Kasumi-1 (cell line): ENCODE measurements at regions not wholly inside any gene's neighbourhood (a gene's known extent, or its start where the extent isn't known, plus 50 kb on each side); places are given as distances from the start of the nearest gene placed in this dataset.

Experiments
- DNase-seq, 2 experiments: peaks; one replicate each; lab custom pipeline; 2025; lab: John Stamatoyannopoulos, UW

DNA sequence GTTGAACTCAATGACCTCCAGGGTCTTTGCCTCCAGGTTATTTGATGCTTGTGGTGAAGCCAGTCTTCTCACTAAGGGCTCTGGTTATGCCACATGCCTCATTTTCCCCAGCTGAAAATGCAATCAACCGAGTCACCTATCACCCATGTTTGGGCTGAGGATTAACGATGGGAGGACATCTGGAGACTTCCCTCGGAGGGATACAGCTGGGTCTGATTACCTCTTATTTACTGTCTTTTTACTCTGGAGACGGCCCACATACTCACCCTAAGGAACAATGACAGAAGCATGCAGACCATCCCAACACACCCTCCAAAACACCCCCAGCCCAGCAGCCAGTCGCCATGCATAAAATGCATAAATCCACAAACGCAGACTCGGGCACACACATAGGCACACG lies 187.4 kb downstream of the OPA1 start:
- DNase-seq = no peak

DNA sequence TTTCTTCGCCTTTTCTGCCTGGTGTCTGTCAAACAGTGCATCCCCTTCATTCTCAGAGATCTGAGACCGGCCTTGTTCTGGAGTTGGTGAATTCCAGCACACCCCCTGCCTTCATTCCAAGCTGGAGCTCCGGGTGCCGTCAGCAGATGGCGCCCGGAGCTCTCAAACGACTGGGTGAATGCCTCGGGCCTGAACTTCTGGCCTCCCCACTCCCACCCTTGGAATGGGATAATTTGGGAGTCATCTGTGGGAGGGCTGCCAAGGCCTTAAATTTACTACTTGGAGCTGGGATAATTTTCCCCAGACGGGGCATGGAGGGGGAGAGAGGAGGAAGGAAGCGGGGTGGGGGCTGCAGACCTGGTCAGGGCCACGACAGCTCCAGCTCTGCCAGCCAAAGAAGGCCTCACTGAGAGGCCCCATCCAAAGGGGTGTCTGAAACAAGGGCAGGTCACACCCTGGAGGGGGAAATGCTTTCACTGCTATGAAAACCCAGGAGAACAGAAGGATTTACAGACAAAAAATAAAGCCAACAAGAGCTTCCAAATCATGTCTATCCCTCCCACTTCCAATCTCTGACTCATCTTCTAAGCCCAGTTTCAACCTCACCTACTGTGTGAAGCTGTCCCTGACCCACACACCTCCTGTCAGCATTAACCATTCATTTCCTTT lies 187.9 kb downstream of the OPA1 start:
- peak; percentile 62 to 67 for DNase-seq

DNA sequence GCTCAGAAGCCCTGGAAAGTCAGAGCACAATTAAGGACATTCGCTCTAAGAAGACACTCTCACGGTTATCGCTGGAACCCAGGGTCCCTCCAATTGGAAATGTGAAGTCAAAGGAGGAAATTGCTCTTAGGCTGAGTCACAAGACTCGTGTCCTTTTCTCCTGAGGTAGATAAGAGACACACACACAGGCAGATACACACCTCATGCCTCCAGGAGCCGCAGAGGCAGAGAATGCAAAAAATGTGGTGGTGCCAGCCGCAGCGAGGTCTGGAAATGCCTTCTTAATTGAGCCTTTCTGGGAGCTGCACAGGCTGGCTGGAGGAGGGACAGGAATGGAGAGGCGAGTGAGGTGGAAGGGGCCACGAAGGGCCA lies 189.3 kb downstream of the OPA1 start:
- no peak for DNase-seq

DNA sequence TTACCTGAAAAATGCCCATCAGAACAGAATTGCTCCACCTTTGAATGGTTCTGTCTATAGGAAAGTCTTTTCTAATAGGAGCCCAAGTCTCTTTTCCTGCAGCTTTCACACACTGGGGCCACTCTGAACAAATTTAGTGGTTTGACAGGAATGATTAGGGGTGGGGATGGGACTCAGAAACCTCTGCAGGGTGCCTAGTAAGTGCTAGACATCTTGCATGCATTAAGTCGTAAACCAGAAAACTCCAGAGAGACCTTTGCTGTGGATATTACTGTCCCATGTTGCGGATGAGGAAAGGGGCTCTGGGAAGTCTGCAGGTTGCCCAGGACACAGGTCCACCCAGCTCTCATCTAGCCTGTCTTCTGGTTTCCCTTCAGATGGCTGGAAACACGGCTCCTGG lies 189.7 kb downstream of the OPA1 start:
- no peak for DNase-seq

DNA sequence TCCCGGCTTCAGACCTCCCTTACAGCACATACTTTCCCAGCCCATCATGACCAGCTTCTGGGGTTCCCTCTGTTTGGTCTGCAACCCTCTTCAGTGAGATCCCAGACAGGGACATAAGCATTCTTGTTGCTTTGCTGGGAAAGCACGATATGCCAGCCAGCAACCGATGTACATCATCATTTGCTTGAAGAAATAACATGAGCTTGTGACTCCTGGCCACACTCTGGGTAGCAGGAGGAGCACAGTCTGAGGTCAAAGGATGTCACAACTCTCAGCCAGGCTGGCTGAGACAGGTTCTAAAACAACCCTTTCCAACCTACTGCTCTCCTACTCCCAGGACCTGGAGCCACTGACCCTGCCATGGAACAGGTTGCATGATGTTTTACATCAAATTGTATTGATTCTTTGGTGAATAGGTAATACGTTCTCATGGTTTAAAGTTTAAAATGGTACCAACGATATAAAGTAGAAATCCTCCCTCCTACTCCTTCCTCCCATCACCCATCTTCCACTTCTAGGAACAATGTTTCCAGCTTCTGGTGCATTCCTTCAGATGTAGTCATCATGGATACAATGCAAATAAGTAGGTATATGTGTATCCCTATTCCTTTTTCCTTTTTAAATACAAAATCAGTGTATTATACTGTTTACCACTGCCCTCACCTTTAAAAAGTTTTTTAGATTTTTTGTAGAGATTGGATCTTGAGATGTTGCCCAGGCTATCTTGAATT lies 190.3 kb downstream of the OPA1 start:
- no peak for DNase-seq

DNA sequence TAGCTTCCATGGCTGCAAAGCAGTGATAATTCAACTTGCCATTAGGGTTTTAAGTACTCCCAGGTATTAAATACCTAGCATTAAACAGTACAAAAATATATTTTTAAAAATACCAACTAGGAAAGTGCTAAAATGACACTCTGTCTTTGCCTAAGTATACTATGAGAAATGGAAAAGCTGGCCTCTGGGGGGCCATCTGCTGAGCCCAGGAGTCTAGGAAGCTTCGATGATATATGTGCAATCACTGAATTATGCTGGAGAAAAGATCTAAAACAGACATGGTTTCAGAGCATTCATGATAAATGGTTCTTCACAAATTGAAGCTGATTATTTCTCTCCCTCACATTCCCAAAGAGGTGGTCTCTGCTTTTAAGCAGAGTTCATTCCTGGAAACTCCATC lies 191.8 kb downstream of the OPA1 start:
- no peak for DNase-seq

DNA sequence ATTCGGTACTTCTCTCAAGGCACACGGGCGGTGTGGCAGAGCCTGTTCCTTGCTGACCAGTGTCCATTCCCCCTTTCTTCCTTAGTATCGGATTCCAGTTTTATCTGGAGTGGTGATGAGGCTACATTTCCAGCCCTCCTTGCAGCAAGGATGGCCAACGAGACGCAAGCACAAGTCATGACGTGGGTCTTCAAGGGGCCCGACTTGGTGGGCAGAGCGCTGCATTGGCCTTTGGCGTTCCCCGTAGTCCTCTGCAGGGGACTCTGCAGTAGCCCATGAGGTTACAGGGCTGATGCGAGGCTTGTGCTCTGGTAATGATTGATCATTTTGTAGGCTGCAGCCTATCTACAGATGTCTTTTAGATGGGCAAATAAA lies 194.5 kb downstream of the OPA1 start:
- no peak for DNase-seq

DNA sequence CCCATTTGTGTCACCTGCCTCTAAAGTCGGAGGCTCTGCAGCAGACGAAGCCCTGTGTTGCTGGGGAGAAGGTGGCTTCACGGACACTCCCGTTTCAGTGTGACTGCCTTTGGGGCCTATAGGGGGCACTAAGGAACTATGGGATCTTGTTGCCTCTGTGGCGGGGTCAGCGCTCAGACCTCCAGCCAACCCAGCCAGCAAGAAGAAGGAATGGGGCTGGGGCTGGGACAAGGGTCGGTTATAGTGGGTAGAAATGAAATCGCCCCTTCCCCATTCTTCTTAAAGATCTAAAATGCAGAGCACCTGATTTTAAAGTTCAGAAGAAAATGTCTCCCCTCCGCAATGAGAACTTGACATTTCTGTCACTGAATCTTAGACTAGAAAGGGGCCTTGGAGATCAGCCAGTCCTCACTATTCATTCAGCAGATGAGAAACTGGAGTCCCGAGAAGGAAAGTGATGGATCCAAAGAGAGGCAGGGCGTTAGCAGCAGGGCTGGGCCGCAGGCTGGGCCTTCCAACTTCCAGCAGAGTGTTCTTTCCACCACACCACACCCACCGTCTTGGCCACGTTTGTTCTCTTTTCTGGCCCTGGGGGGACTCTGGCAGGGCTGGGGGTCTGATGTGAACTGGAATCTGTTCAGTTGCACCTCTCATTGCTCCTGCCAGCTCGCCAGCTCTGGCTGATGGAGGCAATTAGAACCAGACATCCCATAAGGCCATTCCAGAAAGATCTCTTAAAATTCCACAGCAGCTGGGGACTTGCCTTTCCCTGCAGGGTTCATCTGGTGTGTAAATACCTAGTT lies 195.4 kb downstream of the OPA1 start:
- DNase-seq = peak; percentile 61 to 73

DNA sequence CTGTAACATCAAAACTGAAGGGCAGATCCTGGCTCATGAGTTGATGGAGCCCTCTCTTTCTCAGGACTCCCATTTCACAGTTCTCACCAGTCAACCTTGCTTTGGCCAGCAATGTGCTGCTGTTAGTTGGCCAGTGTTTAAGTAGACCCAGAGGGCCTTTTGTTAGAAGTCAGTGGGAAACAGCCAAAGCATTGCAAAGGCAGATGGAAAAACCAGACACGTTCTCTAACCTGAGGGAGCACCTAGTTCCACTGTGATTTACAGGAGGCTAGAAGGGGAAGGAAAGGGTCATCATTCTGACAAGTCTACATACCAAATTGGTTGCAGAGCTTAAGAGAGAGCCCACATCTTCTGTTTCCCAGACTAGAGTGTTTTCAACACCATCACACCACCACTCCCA lies 196.4 kb downstream of the OPA1 start:
- DNase-seq = no peak

DNA sequence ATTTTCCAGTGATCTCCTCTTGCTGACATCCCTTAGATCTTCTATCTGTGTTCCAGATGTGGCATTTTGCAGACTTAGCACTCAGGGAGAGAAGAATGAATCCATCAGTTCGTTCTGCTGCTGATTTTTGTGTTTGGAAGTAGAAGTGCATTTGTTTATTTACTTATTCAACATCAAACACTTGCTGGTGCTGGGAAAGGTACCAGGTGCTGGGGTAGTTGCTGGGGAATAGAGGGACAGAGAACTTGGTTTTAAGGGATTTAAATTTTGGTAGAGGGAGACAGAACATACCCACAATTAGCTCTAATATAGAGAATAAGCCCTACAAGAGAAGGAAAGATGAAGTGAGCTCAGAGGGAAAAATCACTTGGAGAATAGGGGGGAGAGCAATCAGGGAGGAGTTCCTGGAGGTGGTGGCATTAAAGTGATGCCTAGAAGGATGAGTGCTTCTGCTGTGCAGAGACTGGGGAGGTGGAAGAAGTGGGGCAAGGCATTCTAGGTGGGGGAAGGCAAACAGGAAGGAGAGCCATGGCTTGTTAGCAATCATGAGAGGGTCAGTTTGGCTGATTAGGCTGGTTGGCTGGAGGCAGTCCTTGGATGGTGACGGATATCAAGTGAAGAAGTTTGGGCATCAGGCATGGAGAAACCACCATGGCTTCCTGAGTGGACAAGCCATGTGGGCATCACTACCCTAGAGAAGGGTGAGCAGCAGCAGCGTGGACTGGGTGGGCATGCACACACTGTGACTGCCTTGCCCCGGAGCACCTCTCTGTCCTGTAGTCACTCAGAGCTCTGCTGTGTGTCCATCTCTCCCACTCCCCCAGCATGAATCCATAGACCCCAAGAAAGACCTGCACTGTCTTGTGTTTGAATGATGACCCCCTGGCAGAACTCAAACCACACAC lies 197.3 kb downstream of the OPA1 start:
- no peak for DNase-seq

DNA sequence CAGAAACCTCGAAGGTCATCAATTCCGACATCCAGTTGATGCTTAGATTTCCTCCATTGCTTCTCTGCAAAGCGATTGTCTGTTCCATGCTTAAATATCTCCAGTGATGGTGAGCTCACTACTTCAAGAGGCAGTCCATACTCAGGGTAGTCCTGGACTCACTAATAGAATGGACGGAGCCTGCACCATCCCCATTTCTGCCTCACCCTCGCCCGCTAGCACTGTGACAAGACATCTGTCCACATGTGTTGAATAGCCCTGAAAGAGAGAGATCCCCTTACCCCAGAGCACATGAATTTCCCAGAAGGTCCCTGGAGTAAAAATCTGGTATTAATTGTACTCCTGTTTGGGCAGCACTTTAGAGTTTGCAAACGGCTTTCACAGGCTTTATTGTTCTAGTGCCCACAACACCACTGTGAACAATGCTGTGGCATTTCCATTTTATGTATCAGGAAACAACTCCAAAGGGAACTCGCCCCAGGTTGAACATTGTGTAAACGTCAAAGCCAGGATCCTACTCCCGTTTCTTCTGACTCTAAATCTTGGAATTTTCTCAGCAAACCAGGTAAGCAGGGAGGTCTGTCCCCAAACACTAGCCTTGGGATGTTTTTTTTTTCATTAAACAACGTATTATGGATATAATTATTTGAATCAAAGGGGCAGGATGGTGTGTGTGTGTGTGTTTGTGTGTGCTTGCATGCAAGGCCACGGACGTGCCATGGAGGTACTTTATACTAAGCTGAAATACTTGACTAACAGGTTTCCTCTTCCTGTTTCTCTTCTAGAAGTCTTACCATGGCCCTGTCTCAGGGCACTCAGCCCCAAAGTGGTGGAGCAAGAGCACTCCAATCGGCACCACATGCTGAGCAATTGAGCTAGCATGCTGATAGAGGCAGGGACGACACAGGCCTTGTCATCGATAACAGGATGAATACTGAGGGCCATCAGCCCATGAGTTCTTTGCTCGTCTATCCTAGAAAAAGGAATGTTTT lies 198.3 kb downstream of the OPA1 start:
- no peak for DNase-seq

DNA sequence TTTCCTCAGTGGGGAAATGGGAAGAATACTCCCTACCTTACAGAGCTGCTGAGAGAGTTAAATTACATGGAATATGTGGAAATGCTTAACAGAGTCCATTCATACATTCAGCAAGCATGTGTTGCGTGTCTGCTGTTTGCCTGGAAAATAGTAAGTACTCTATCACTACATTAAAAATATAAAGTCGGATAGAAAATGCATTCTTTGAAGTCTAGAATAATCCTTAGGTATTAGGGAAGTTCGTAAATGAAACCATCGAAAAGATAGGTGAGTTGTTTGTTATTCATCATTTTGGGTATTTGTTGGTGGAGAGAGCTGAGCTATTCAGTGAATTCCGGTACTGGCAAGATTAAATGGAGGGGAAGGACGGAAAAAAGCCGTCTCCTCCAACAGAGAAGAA lies 200.1 kb downstream of the OPA1 start:
- no peak for DNase-seq

DNA sequence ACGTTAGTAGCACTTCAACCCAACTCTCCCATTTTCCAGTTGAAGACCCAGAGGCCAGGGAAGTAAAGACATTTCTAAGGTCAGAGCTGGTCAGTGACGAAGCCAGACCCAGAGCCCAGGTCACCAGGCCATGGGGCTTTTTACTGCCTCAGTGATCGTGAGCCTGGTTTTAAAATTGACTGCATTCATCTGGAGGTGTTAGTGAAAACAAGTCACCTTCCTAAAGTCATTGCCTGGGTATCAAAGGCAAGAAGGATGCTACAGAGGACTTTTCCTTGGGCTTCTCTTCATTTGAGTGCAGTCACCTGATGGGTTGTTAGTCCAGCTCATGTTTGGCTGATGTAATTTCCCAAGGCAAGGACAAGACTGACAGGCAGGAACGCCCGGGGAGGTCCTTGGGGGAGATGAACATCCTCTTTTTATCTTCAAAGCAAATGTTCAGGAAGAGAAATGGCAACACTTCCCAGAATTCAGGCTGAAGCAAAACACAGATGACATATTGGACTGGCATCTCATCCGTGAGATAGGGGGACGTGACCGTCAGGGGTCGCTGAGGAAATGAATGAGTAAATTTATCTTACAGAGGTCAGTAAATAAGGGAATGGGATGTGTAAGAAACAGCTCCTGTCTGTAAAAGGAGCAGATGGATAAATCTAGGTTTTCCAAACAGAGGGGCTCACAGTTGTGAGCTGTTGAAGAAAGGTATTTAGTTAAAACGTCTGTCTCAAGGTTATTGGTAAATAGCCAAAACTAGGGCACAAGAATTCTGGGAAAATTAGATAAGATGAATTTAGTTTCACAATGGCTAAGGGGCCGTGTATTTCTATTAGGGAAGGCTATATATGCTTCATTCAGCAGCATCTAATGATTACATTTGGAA lies 201.2 kb downstream of the OPA1 start:
- peak; percentile 15 to 16 for DNase-seq

DNA sequence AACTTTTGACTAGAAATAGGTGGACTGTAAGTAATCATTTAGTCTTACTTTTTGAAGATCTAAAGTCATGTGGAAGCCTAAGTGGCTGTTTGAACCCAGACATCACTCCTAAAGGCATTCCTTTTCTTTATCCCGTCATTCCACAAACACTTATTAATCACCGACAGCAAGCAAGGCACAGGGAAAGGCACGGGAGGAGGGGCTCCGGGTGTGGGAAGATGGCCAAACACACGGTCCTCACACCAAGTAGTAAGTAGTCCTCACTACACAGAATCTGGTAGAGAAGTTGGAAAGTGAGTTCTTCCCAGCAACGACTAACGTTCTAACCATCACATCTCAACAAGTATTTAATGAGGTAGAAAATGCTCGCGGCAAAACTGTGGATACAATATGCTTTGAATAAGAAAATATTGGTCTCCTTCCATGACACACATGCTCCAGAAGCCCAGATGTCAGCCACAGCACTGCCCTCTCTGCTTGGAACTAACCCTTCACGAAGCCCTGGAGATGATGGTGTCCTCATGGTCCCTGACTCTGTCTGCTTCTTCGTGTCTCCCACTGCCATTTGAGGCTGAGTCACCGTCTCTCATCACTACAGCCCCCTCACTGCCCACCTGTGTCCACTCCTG lies 202.2 kb downstream of the OPA1 start:
- DNase-seq = no peak

DNA sequence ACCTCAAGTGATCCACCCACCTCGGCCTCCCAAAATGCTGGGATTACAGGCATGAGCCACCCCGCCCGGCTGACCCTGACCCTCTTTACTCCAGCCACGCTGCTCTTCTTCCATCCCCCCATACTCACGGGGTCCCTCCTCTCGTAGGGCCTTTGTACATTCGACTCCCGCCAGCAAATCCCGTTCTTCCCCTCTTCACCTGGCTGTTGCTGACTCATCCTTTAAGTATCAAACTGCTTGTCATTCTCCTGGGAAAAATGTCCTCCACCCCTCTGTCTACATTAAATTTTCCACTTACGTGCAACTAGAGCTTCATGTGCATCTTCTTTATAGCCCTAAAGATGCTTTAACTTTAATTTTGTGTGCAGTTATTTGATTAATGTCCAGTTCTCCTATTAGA lies 203.1 kb downstream of the OPA1 start:
- no peak for DNase-seq

DNA sequence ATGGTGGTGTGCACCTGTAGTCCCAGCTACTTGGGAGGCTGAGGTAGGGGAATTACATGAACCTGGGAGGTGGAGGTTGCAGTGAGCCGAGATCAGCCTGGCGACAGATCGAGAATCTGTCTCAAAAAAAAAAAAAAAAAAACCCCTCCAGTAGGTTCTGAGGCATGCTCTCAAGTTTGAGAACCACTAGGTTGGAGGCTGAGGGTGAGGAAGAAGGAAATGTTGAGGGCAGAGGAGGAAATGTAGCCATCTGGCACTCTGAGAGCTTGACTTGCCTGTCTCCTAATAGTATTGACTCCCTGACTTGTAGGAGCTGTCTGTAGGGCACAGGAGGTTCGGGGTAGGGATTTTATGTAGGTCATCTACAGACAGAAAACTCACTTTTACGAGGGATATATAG lies 204.6 kb downstream of the OPA1 start:
- DNase-seq = peak; percentile 24 to 25

DNA sequence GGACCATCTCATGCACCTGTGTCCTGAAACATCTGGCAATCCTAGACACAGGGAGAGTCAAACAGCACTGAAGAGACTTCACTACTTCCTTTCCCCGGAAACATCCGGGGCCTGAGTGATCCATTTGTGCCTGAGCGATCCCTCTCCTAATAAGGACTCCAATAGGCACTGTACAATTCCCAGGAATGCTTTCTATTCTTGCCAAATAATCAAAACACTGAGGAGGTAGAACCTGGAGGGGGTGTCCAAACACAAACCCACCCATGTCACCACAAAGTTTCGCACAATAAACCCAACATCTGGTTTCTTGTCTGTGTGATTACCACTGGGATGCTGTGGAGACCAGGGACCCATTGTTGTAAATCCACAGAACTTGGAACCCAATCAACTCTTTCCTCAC lies 205.0 kb downstream of the OPA1 start:
- DNase-seq = no peak

DNA sequence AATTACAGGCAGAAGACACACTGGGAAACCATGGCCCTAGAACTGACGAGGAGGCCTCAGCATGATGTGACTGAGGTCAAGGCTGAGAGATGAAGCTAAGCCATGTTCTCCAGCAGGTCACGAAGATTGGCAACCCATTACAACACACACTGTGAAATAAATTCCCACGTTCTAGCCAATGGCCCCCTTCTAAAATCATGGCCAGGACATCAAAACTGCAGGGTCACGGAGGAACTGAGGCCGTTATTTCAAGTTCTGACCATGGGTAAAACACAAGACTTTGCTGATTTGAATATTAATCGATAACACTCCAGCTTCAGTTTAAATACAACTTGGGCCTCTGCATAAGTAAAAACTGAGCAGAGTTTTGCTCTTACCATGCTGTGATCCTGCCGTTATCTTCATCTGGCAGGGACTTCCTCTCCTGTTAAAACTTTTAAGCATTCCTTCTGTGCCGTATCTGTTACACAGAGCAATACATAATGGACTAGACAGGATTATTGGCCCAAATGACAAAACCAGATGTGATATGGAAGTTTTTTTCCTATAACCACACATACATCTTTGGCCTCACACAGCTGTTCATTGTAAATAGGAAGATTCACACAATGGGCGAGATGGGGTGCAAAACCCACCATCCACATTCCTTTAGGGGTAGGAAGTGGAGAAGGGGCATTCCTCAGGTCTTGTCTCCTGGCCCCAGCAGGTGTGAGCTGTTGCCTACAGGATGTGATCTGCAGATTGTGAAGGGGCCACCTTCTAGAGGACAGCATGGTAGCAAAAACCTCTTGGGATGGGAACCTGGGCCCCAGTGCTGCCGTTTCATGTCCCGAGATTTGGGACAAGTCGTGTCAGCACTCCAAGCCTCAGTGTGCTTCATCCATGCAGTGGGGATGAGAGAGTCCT lies 207.4 kb downstream of the OPA1 start:
- no peak for DNase-seq
